LNCaP clone FGC (cell line): ENCODE measurements at regions not wholly inside any gene's neighbourhood (a gene's known extent, or its start where the extent isn't known, plus 50 kb on each side); places are given as distances from the start of the nearest gene placed in this dataset.

Experiments used
- DNase-seq: peaks from one replicate; pipeline ENCODE4 v3.0.0-alpha.2; 2011; ENCODE audit warnings: low read depth
- H3K4me3 ChIP-seq: 2 replicates; pipeline ENCODE4 v1.5.1; 2011; ENCODE audit warnings: mild to moderate bottlenecking, low read depth, low read length, control low read depth
- CTCF ChIP-seq: IDR thresholded peaks from 2 replicates; pipeline ENCODE4 v1.5.1; 2012; ENCODE audit warnings: mild to moderate bottlenecking; ENCODE audit not compliant: control insufficient read depth, insufficient read depth; ENCODE audit errors: extremely low read depth

GRCh38 chr11:19631712-19632498, 80.7 kb upstream of the NAV2 start:
- H3K4me3 ChIP-seq: no peak overlapping the region
- DNase-seq: no peak
- no peak for TF ChIP-seq CTCF

DNA sequence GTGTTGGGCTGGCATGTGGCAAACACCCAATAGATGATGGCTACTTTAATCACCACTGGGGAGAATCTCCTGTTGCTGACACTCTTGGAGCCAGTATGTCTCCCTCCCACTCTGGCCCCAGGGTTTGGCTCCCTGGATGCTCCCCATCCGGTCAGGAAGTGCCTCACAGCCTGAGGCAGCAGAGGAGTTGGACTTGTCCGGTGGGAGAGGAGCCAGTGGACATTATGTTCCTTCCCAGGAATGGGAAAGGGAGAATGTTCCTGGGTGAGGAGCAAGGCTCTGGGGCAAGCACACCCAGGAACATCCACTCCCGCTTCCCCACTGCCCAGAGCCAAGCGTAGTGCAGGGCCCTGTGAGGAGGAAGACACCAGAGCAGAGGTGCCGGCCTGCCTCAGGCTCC, 84.6 kb upstream of the NAV2 start:
- DNase-seq: peak; percentile 13
- H3K4me3 ChIP-seq: no peak overlapping the region
- TF ChIP-seq CTCF: no peak

GRCh38 chr11:19627566-19627965, 85.1 kb upstream of the NAV2 start:
- no peak overlapping the region for H3K4me3 ChIP-seq
- no peak for TF ChIP-seq CTCF
- no peak for DNase-seq

DNA sequence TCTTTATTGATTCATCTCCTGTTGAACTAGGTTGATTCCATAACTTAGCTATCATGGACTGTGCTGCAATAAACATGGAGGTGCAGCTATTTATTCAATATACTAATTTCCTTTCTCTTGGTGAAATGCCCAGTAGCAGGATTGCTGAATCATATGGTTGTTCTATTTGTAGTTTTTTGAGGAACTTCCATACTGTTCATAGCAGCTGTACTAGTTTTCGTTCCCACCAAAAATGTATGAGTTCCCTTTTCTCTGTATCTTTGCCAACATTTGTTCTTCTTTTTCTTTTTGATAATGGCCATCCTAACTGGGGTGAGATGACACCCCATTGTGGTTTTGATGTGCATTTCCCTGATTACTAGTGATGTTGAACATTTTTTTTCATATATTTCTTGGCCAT, 87.2 kb upstream of the NAV2 start:
- no peak for DNase-seq
- no peak for TF ChIP-seq CTCF
- H3K4me3 ChIP-seq: no peak overlapping the region

DNA sequence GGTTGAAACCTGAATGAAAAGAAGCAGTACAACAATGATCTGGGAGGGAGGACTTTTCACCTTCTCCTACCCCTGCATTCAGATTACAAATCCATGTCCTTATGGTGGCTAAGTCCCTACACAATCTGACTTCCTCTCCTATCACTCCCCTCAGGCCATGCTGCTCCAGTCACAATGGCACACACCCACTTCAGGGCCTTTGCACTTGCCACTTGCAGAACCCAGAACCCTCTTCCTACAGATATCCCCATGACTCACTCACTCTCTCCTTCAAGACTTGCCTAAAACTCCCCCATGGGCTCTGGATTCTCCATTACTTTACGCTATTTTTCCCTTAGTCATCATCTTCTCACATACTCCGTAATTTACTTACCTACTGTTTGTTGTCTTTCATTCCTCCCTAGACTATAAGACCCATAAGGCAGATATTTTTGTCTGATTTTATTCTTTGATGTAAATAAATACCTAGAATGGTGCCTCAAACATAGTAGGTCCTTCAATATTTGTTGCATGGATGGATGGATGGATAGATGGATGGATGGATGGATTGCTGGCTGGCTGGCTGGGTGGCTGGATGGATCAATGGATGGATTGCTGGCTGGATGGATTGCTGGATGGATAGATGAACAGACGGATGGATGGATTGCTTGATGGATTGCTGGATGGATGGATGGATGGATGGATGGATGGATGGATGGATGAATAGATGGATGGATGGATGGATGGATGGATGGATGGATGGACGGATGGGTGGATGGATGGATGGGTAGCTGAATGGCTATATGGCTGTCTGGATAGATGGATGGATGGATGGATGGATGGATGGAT, 94.7 kb upstream of the NAV2 start:
- DNase-seq: no peak
- no peak overlapping the region for H3K4me3 ChIP-seq
- no peak for TF ChIP-seq CTCF

DNA sequence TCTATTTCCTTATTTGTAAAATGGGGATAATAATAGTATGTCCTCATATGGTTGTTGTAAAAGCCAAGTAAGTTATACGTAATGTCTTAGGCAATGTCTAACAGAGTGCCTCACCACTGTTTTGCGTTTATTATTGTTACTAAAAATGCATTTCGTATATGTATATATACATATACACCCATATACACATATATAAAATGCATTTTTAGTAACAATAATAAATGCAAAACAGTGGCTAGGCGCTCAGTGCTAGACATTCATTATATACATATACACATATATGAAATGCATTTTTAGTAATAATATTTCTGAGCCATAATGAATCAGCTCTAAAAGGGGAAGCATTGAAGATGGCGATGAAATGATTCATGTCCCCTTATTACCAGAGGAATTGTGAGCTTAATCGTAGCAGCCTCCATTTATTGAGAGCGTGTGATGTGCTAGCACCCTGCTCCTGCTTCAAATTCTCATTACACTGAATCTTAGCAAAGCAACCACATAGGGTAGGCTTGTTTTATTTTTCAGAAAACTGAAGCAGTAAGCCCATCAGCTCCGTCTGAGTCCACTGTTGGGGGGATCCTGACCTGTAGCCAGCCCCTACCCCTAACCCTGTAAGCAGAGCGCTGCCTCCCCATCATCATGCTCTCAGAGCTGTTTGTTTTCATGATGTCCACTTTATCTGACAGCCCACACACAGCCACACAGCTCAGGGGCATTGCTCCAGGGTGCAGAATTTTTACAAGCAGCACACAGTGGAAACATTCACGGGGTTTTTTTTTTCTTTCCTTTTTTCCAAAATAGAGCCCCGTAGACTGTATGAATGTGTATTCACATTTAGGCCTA, 97.1 kb upstream of the NAV2 start:
- TF ChIP-seq CTCF: no peak
- no peak overlapping the region for H3K4me3 ChIP-seq

More for the DNA sequence above, 97.1 kb upstream of the NAV2 start:
- DNase-seq: no peak
